Calu3 (cell line): ENCODE measurements at regions not wholly inside any gene's neighbourhood (a gene's known extent, or its start where the extent isn't known, plus 50 kb on each side); places are given as distances from the start of the nearest gene placed in this dataset.

Source experiments
- BruUV-seq: library from RNA; stranded (reverse); fragments of 400-500 nt; replicated peaks from 2 replicates; lab custom pipeline; 2021; lab: Mats Ljungman, UMichigan
- CTCF ChIA-PET: fragments of 300-600 bp; sonication (Branson Sonifier 250); formaldehyde crosslinking; loops from one replicate; lab custom pipeline; 2022; ENCODE audit warnings: antibody characterized with exemption; lab: Charles Lee
- DNase-seq: peaks from one replicate; pipeline ENCODE4 v3.0.0; 2022
- H3K27ac Mint-ChIP-seq: one replicate; pipeline ENCODE4 v1.8.0; 2022; ENCODE audit warnings: mixed read lengths; ENCODE audit not compliant: unreplicated experiment
- H3K27me3 Mint-ChIP-seq: one replicate; pipeline ENCODE4 v1.8.0; 2022; ENCODE audit warnings: mixed read lengths; ENCODE audit not compliant: unreplicated experiment
- H3K36me3 Mint-ChIP-seq: one replicate; pipeline ENCODE4 v1.8.0; 2022; ENCODE audit warnings: mild to moderate bottlenecking, moderate library complexity, mixed read lengths; ENCODE audit not compliant: insufficient read depth, unreplicated experiment
- H3K4me1 Mint-ChIP-seq: one replicate; pipeline ENCODE4 v1.8.0; 2022; ENCODE audit warnings: mild to moderate bottlenecking, low read depth, mixed read lengths; ENCODE audit not compliant: unreplicated experiment
- H3K4me3 Mint-ChIP-seq: one replicate; pipeline ENCODE4 v1.8.0; 2022; ENCODE audit warnings: mild to moderate bottlenecking, low read depth, moderate library complexity, mixed read lengths; ENCODE audit not compliant: unreplicated experiment
- H3K9me3 Mint-ChIP-seq: one replicate; pipeline ENCODE4 v1.8.0; 2022; ENCODE audit warnings: low read depth, mixed read lengths; ENCODE audit not compliant: unreplicated experiment
- intact Hi-C: fragments of 100-400 bp; cut with micrococcal nuclease; formaldehyde crosslinking; loops from one replicate; pipeline ENCODE4 v1.10.0; 2022; ENCODE audit not compliant: unreplicated experiment
- TF ChIP-seq, protein P1 (sequence below): fragments of 200-600 bp; IDR thresholded peaks from one replicate; pipeline ENCODE4 v1.8.0; 2022; ENCODE audit warnings: antibody characterized with exemption; ENCODE audit not compliant: unreplicated experiment

GRCh38 chr2:70385204-70385603, 83.3 kb upstream of the FAM136A start:
- Mint-ChIP-seq H3K9me3 (no peaks in the 10 kb centered on the region), H3K27me3 (no peaks in the 10 kb centered on the region), H3K4me3 (no peak overlapping the region), H3K4me1 (peaks cover 26% of the 10 kb centered on the region), H3K36me3 (no peaks in the 10 kb centered on the region), H3K27ac (no peak overlapping the region)
- intact Hi-C loops = no loop called here
- CTCF ChIA-PET = no interaction called here
- TF ChIP-seq, protein P1, sequence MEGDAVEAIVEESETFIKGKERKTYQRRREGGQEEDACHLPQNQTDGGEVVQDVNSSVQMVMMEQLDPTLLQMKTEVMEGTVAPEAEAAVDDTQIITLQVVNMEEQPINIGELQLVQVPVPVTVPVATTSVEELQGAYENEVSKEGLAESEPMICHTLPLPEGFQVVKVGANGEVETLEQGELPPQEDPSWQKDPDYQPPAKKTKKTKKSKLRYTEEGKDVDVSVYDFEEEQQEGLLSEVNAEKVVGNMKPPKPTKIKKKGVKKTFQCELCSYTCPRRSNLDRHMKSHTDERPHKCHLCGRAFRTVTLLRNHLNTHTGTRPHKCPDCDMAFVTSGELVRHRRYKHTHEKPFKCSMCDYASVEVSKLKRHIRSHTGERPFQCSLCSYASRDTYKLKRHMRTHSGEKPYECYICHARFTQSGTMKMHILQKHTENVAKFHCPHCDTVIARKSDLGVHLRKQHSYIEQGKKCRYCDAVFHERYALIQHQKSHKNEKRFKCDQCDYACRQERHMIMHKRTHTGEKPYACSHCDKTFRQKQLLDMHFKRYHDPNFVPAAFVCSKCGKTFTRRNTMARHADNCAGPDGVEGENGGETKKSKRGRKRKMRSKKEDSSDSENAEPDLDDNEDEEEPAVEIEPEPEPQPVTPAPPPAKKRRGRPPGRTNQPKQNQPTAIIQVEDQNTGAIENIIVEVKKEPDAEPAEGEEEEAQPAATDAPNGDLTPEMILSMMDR = no peak
- no peak for DNase-seq
- no TSS peak for BruUV-seq

DNA sequence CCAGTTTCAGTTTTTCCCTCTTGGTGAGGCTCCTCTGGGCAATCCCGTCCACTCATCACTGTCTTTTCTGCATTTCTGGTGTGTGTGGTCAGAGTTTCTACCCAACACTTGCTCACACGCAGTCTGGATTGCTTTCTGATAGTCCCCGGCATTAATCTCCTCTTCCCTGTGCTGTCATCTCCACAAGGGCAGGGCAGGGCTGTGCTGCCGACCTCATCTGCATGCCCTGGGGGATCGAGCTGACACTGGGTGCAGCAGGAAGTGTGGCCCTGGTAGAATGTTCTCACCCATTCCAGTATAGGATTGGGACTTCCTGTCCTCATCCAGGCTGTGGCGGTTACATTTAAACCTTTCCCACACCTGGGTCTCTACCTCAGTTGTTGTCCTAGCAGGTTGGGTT, 80.0 kb upstream of the FAM136A start:
- no peaks in the 10 kb centered on the region for H3K9me3 Mint-ChIP-seq
- intact Hi-C loops = no loop called here
- DNase-seq = peak; percentile 49
- CTCF ChIA-PET = no interaction called here
- no peaks in the 10 kb centered on the region for H3K27me3 Mint-ChIP-seq
- no peaks in the 10 kb centered on the region for H3K36me3 Mint-ChIP-seq
- TF ChIP-seq, protein P1 = no peak
- peak overlapping the region; percentile 24 for H3K27ac Mint-ChIP-seq
- BruUV-seq = no TSS peak
- H3K4me3 Mint-ChIP-seq = peak overlapping the region; percentile 22
- H3K4me1 Mint-ChIP-seq = peaks cover 17% of the 10 kb centered on the region

DNA sequence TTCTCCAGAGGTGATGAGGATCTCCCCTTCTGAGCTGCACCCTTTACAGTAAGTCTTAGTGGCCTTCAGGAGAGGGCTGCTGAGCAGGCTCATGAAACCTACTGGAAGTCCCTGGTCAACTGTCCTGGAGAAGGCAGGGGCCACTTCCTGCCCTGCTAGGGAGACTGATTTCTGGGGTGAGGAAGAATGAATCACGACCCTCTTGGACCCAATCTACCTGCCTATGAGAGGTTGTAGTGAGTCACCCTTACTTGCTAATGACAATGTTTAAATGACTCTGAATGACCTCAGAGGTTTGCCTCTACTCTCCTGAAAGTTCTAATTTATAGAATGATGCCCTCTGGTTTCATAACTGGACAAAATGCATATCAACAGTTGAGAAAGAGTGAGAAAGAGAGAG, 79.4 kb upstream of the FAM136A start:
- H3K27ac Mint-ChIP-seq = peak overlapping the region; percentile 24
- H3K9me3 Mint-ChIP-seq = no peaks in the 10 kb centered on the region
- H3K36me3 Mint-ChIP-seq = no peaks in the 10 kb centered on the region
- DNase-seq = no peak
- CTCF ChIA-PET = no interaction called here
- H3K27me3 Mint-ChIP-seq = no peaks in the 10 kb centered on the region
- peaks cover 17% of the 10 kb centered on the region for H3K4me1 Mint-ChIP-seq
- no peak overlapping the region for H3K4me3 Mint-ChIP-seq
- intact Hi-C loops = no loop called here
- no TSS peak for BruUV-seq
- TF ChIP-seq, protein P1 = no peak

GRCh38 chr2:70380621-70381020, 78.8 kb upstream of the FAM136A start:
- no peaks in the 10 kb centered on the region for H3K36me3 Mint-ChIP-seq
- intact Hi-C loops = no loop called here
- no peak for DNase-seq
- no peak overlapping the region for H3K4me3 Mint-ChIP-seq
- H3K4me1 Mint-ChIP-seq = peaks cover 17% of the 10 kb centered on the region
- H3K27me3 Mint-ChIP-seq = no peaks in the 10 kb centered on the region
- CTCF ChIA-PET = no interaction called here
- no peak overlapping the region for H3K27ac Mint-ChIP-seq
- BruUV-seq = no TSS peak
- no peaks in the 10 kb centered on the region for H3K9me3 Mint-ChIP-seq
- TF ChIP-seq, protein P1 = no peak
